Thoracic aorta (tissue), 2 donors: ENCODE measurements at regions not wholly inside any gene's neighbourhood (a gene's known extent, or its start where the extent isn't known, plus 50 kb on each side); places are given as distances from the start of the nearest gene placed in this dataset.

Source experiments
- ATAC-seq: fragments of 150-250 bp; one replicate; pipeline ENCODE4 v1.8.0; 2017; ENCODE audit warnings: low read depth; ENCODE audit not compliant: insufficient number of reproducible peaks, low FRiP score
- DNase-seq: peaks from one replicate; pipeline ENCODE4 v3.0.0-alpha.2; 2020; ENCODE audit warnings: low spot score
- H3K27ac ChIP-seq, 2 donors: fragments of 200-600 bp; sonication (generic); 1 replicate in 1 of 2; 2 replicates in 1 of 2; pipeline ENCODE4 v1.5.1; 2016; ENCODE audit warnings: mild to moderate bottlenecking in 2 of 2, moderate library complexity in 2 of 2
- H3K27me3 ChIP-seq: fragments of 200-600 bp; sonication (generic); replicated peaks from 2 replicates; pipeline ENCODE4 v1.6.0; 2016; ENCODE audit warnings: mild to moderate bottlenecking; ENCODE audit not compliant: insufficient read depth
- H3K36me3 ChIP-seq: fragments of 200-600 bp; sonication (generic); one replicate; pipeline ENCODE4 v1.5.1; 2016
- H3K4me1 ChIP-seq, 2 donors: fragments of 200-600 bp; sonication (generic); 1 replicate in 1 of 2; 2 replicates in 1 of 2; pipeline versions ENCODE4 v1.5.1 to v1.6.0; 2016; ENCODE audit warnings: low read depth in 2 of 2, mild to moderate bottlenecking in 1 of 2; ENCODE audit not compliant: control insufficient read depth in 1 of 2
- H3K4me3 ChIP-seq: fragments of 200-600 bp; sonication (generic); 2 replicates; pipeline ENCODE4 v1.5.1; 2016; ENCODE audit warnings: mild to moderate bottlenecking
- H3K9me3 ChIP-seq: fragments of 200-600 bp; sonication (generic); 2 replicates; pipeline ENCODE4 v1.5.1; 2016
- TF ChIP-seq, protein P1 (sequence below): fragments of 200-600 bp; sonication (generic); IDR thresholded peaks from one replicate; pipeline ENCODE4 v1.5.1; 2019; ENCODE audit warnings: antibody characterized with exemption

DNA sequence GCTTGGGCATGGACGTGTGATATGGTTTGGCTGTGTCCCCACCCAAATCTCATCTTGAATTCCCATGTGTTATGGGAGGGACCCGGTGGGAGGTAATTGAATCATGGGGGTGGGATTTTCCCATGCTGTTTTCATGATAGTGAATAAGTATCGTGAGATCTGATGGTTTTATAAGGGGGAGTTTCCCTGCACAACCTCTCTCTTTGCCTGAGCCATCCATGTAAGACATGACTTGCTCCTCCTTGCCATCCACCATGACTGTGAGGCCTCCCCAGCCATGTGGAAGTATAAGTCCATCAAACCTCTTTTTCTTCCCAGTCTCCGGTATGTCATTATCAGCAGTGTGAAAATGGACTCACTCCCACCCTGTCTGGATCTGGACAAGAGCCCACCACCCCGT is 393.4 kb downstream of the SEC14L1 start:
- Histone ChIP-seq H3K36me3 (no peaks in the 10 kb centered on the region), H3K27ac (no peak overlapping the region), H3K4me1 (no peaks in the 10 kb centered on the region), H3K9me3 (no peaks in the 10 kb centered on the region), H3K27me3 (no peaks in the 10 kb centered on the region), H3K4me3 (no peak overlapping the region)
- TF ChIP-seq, protein P1, sequence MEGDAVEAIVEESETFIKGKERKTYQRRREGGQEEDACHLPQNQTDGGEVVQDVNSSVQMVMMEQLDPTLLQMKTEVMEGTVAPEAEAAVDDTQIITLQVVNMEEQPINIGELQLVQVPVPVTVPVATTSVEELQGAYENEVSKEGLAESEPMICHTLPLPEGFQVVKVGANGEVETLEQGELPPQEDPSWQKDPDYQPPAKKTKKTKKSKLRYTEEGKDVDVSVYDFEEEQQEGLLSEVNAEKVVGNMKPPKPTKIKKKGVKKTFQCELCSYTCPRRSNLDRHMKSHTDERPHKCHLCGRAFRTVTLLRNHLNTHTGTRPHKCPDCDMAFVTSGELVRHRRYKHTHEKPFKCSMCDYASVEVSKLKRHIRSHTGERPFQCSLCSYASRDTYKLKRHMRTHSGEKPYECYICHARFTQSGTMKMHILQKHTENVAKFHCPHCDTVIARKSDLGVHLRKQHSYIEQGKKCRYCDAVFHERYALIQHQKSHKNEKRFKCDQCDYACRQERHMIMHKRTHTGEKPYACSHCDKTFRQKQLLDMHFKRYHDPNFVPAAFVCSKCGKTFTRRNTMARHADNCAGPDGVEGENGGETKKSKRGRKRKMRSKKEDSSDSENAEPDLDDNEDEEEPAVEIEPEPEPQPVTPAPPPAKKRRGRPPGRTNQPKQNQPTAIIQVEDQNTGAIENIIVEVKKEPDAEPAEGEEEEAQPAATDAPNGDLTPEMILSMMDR = no peak
- DNase-seq = no peak
- ATAC-seq = no peak

DNA sequence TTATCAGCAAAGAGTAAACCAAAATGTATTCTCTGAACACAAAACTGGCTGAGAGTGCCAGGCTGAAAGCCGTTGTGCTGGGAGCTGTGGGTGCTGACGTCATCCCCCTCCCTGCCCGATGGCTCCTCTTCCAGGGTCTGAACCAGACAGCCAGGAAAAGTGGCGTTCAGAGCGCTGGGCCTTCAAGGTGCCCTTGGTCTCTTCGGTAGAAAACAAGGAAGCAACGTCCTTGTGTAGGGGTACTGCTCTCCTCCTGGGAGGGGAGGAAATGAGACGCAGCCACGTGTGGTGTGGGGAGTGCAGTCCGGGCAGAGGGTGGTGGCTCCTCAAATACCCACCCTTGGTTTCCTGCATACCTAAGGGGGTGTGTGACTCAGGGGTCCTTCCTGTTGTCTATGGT is 394.7 kb downstream of the SEC14L1 start:
- TF ChIP-seq, protein P1 = no peak
- Histone ChIP-seq H3K27ac (no peak overlapping the region), H3K9me3 (no peaks in the 10 kb centered on the region), H3K27me3 (no peaks in the 10 kb centered on the region), H3K36me3 (no peaks in the 10 kb centered on the region), H3K4me1 (no peaks in the 10 kb centered on the region), H3K4me3 (no peak overlapping the region)
- no peak for DNase-seq
- ATAC-seq = no peak

DNA sequence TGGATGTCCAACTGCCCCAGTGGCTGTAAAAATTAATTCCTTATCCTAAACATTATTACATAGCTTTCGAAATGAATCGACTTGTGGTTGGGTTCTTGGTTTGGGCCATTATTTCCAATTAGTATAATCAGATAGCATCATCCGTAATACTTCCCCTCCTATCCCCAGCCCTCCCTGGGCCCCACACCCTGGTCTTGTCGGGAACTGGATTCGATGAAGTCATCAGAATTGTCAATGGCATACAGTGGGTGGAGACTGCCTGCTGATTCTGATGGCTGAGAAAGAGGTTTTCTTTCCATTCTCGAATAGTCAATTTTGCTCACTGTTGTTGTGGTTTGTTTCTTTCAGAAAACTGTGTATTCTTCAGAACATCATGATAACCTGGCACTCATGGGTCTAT is 395.1 kb downstream of the SEC14L1 start:
- ATAC-seq = no peak
- DNase-seq = no peak
- TF ChIP-seq, protein P1 = no peak

GRCh38 chr17:77537566-77537965 is 396.8 kb downstream of the SEC14L1 start:
- Histone ChIP-seq H3K4me3 (no peak overlapping the region), H3K27me3 (no peaks in the 10 kb centered on the region), H3K4me1 (peaks cover 4 to 6% of the 10 kb centered on the region in 2 donors), H3K36me3 (no peaks in the 10 kb centered on the region), H3K27ac (no peak overlapping the region), H3K9me3 (no peaks in the 10 kb centered on the region)
- ATAC-seq (no peak), DNase-seq (no peak)
- TF ChIP-seq, protein P1 = no peak

More for the DNA sequence above, 395.1 kb downstream of the SEC14L1 start:
- no peaks in the 10 kb centered on the region for H3K27me3 ChIP-seq
- H3K4me3 ChIP-seq = no peak overlapping the region
- H3K36me3 ChIP-seq = no peaks in the 10 kb centered on the region
- H3K9me3 ChIP-seq = no peaks in the 10 kb centered on the region
- H3K4me1 ChIP-seq = no peaks in the 10 kb centered on the region
- H3K27ac ChIP-seq = no peak overlapping the region

DNA sequence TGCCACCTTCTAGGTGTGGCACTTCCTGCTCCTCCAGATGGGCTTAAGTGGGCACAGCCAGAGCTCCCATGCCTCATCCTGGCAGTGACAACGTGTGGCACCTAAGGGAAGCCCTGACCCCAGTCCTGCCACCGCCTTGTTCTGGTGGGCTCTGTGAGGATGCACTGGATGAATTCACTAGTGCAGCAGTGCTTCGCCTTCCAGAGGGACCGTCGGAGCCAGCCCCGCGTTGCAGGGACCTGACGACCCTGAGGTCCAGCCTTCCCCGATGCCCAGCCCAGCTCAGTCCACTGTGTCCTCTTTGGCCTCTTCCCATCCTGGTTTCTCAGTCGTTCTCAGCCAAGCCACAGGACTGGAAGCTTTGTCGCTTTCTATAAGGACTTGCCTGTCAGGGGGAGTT is 399.8 kb downstream of the SEC14L1 start:
- ATAC-seq = no peak
- TF ChIP-seq, protein P1 = no peak

More for the DNA sequence above, 399.8 kb downstream of the SEC14L1 start:
- H3K27me3 ChIP-seq = no peaks in the 10 kb centered on the region
- no peaks in the 10 kb centered on the region for H3K9me3 ChIP-seq
- peaks cover 4 to 13% of the 10 kb centered on the region in 2 donors for H3K4me1 ChIP-seq
- H3K4me3 ChIP-seq = no peak overlapping the region
- no peak for DNase-seq
- H3K36me3 ChIP-seq = no peaks in the 10 kb centered on the region
- H3K27ac ChIP-seq = no peak overlapping the region
